ENCODE measurements at regions not wholly inside any gene's neighbourhood (a gene's known extent, or its start where the extent isn't known, plus 50 kb on each side); places are given as distances from the start of the nearest gene placed in this dataset.

- Histone ChIP-seq H3F3A (ENCODE audit: insufficient read depth, low read depth) (peaks cover 37% of the 10 kb centered on the region), H2AFZ (no peak overlapping the region), H3K27me3 (ENCODE audit: insufficient read depth, low read depth) (no peaks in the 10 kb centered on the region), H3K36me3 (ENCODE audit: low read depth) (no peaks in the 10 kb centered on the region), H3K27ac (peak overlapping the region; percentile 94), H3K9me2 (ENCODE audit: insufficient read depth) (no peaks in the 10 kb centered on the region), H3K4me2 (peak overlapping the region; percentile 30), H4K20me1 (ENCODE audit: insufficient read depth) (no peaks in the 10 kb centered on the region), H3K4me1 (replicated peaks; ENCODE audit: insufficient read depth) (peaks cover 60% of the 10 kb centered on the region), H3K79me2 (ENCODE audit: low read depth) (no peaks in the 10 kb centered on the region), H3K4me3 (no peak overlapping the region), H3K9me3 (ENCODE audit: insufficient read depth, low read depth) (no peaks in the 10 kb centered on the region; the same call in 1 of the 2 replicates)
- BruUV-seq (replicated peaks), result no TSS peak
- no peak for TF ChIP-seq CTCF (conservative IDR thresholded peaks at IDR 0.05)
- no peak for TF ChIP-seq EZH2 (IDR thresholded peaks at IDR 0.05; ENCODE audit: low read depth)
- ChIA-PET POLR2A (ENCODE audit: unreplicated experiment) (no interaction called here), CTCF (no interaction called here)
- no peak for DNase-seq
- intact Hi-C loops (cut with micrococcal nuclease; ENCODE audit: unreplicated experiment), result loop anchor here (5.0 to 10.0 kb wide), 4 partner anchors 167 to 411 kb away; partner anchors contain the start of gene IGFBP5
These were observed 248.2 kb upstream of the TNP1 start for GRCh38 chr2:217108086-217108485.

GRCh38 chr2:217107480-217107879, 247.6 kb upstream of the TNP1 start:
- H3K4me2 ChIP-seq, result peak overlapping the region; percentile 30
- H3K27me3 ChIP-seq (ENCODE audit: insufficient read depth, low read depth), result no peaks in the 10 kb centered on the region
- no peak overlapping the region for H2AFZ ChIP-seq
- H3K79me2 ChIP-seq (ENCODE audit: low read depth), result no peaks in the 10 kb centered on the region
- TF ChIP-seq EZH2 (IDR thresholded peaks at IDR 0.05; ENCODE audit: low read depth) (no peak), CTCF (conservative IDR thresholded peaks at IDR 0.05) (no peak)
- DNase-seq, result no peak
- POLR2A ChIA-PET (ENCODE audit: unreplicated experiment), result no interaction called here
- H3K27ac ChIP-seq, result peak overlapping the region; percentile 94
- no peak overlapping the region for H3K4me3 ChIP-seq
- peaks cover 37% of the 10 kb centered on the region for H3F3A ChIP-seq (ENCODE audit: insufficient read depth, low read depth)
- no TSS peak for BruUV-seq (replicated peaks)
- intact Hi-C loops (cut with micrococcal nuclease; ENCODE audit: unreplicated experiment), result loop anchor here (2.0 to 10.0 kb wide), 6 partner anchors 115 to 410 kb away; partner anchors contain the start of gene IGFBP5
- no peaks in the 10 kb centered on the region for H3K36me3 ChIP-seq (ENCODE audit: low read depth)
- no peaks in the 10 kb centered on the region; the same call in 1 of the 2 replicates for H3K9me3 ChIP-seq (ENCODE audit: insufficient read depth, low read depth)
- no peaks in the 10 kb centered on the region for H3K9me2 ChIP-seq (ENCODE audit: insufficient read depth)
- CTCF ChIA-PET, result interaction anchor here (0.6 kb wide), 1 partner anchor 193 kb away, joined by 3 read pairs; no protein-coding TSS in a partner anchor
- no peaks in the 10 kb centered on the region for H4K20me1 ChIP-seq (ENCODE audit: insufficient read depth)
- peaks cover 61% of the 10 kb centered on the region for H3K4me1 ChIP-seq (replicated peaks; ENCODE audit: insufficient read depth)

GRCh38 chr2:217106650-217107014, 246.8 kb upstream of the TNP1 start:
- Histone ChIP-seq H3K4me1 (replicated peaks; ENCODE audit: insufficient read depth) (peaks cover 61% of the 10 kb centered on the region), H2AFZ (no peak overlapping the region), H3K4me3 (no peak overlapping the region), H3K9me3 (ENCODE audit: insufficient read depth, low read depth) (no peaks in the 10 kb centered on the region; the same call in 1 of the 2 replicates), H3K4me2 (no peak overlapping the region), H3K27ac (peak overlapping the region; percentile 94), H3K36me3 (ENCODE audit: low read depth) (no peaks in the 10 kb centered on the region), H3F3A (ENCODE audit: insufficient read depth, low read depth) (peaks cover 37% of the 10 kb centered on the region), H4K20me1 (ENCODE audit: insufficient read depth) (no peaks in the 10 kb centered on the region), H3K79me2 (ENCODE audit: low read depth) (no peaks in the 10 kb centered on the region), H3K9me2 (ENCODE audit: insufficient read depth) (no peaks in the 10 kb centered on the region), H3K27me3 (ENCODE audit: insufficient read depth, low read depth) (no peaks in the 10 kb centered on the region)
- ChIA-PET CTCF (no interaction called here), POLR2A (ENCODE audit: unreplicated experiment) (interaction anchor here (0.6 kb wide), 1 partner anchor 257 kb away, joined by 7 read pairs; no protein-coding TSS in a partner anchor)
- intact Hi-C loops (cut with micrococcal nuclease; ENCODE audit: unreplicated experiment), result loop anchor here (2.0 to 10.0 kb wide), 6 partner anchors 116 to 409 kb away; partner anchors contain the start of gene IGFBP5
- BruUV-seq (replicated peaks), result TSS peak; percentile 88
- no peak for DNase-seq
- TF ChIP-seq CTCF (conservative IDR thresholded peaks at IDR 0.05), result peak; percentile 64
- no peak for TF ChIP-seq EZH2 (IDR thresholded peaks at IDR 0.05; ENCODE audit: low read depth)

Data from PC-9 (cell line).